ENCODE measurements at regions not wholly inside any gene's neighbourhood (a gene's known extent, or its start where the extent isn't known, plus 50 kb on each side); places are given as distances from the start of the nearest gene placed in this dataset.

DNA sequence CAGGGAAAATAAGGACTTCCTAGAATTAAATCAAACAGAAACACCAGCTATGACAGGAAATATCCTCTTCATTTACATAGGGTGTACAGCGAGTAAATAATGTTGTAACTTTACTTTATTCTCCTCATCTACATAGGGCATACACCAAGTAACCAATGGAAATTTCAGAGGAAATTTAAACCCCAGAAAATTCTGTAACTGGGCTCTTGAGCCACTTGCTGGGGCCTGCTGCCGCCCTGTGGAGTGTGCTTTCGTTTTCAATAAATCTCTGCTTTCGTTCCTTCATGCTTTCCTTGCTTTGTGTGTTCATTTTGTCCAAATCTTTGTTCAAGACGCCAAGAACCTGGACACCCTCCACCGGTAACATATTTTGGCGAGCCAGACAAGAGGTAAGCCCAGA lies 990.4 kb upstream of the CADM2 start:
- DNase-seq = no peak
- Mint-ChIP-seq H3K4me3 (ENCODE audit: unreplicated experiment) (no peak overlapping the region), H3K27me3 (ENCODE audit: unreplicated experiment) (no peaks in the 10 kb centered on the region), H3K4me1 (ENCODE audit: low read depth, unreplicated experiment) (no peaks in the 10 kb centered on the region), H3K9me3 (ENCODE audit: unreplicated experiment) (no peaks in the 10 kb centered on the region), H3K36me3 (ENCODE audit: unreplicated experiment) (no peaks in the 10 kb centered on the region), H3K27ac (ENCODE audit: unreplicated experiment) (no peak overlapping the region)
- TF ChIP-seq, protein P1, sequence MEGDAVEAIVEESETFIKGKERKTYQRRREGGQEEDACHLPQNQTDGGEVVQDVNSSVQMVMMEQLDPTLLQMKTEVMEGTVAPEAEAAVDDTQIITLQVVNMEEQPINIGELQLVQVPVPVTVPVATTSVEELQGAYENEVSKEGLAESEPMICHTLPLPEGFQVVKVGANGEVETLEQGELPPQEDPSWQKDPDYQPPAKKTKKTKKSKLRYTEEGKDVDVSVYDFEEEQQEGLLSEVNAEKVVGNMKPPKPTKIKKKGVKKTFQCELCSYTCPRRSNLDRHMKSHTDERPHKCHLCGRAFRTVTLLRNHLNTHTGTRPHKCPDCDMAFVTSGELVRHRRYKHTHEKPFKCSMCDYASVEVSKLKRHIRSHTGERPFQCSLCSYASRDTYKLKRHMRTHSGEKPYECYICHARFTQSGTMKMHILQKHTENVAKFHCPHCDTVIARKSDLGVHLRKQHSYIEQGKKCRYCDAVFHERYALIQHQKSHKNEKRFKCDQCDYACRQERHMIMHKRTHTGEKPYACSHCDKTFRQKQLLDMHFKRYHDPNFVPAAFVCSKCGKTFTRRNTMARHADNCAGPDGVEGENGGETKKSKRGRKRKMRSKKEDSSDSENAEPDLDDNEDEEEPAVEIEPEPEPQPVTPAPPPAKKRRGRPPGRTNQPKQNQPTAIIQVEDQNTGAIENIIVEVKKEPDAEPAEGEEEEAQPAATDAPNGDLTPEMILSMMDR (IDR thresholded peaks at IDR 0.05; ENCODE audit: partially characterized antibody, unreplicated experiment) = no peak

DNA sequence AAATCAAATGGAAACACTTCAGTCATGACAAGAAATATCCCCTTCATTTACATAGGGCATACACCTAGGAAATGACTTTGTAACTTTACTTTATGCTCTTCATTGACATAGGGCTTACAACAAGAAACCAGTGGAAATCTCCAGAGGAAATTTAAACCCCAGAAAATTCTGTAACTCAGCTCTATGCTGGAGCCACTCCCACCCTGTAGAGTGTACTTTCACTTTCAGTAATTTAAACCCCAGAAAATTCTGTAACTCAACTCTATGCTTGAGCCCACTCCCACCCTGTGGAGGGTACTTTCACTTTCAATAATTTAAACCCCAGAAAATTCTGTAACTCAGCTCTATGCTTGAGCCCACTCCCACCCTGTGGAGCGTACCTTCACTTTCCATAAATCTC lies 987.1 kb upstream of the CADM2 start:
- Mint-ChIP-seq H3K4me3 (ENCODE audit: unreplicated experiment) (no peak overlapping the region), H3K27ac (ENCODE audit: unreplicated experiment) (no peak overlapping the region), H3K4me1 (ENCODE audit: low read depth, unreplicated experiment) (no peaks in the 10 kb centered on the region), H3K9me3 (ENCODE audit: unreplicated experiment) (no peaks in the 10 kb centered on the region), H3K27me3 (ENCODE audit: unreplicated experiment) (no peaks in the 10 kb centered on the region), H3K36me3 (ENCODE audit: unreplicated experiment) (no peaks in the 10 kb centered on the region)
- DNase-seq = no peak
- TF ChIP-seq, protein P1 (IDR thresholded peaks at IDR 0.05; ENCODE audit: partially characterized antibody, unreplicated experiment) = no peak

DNA sequence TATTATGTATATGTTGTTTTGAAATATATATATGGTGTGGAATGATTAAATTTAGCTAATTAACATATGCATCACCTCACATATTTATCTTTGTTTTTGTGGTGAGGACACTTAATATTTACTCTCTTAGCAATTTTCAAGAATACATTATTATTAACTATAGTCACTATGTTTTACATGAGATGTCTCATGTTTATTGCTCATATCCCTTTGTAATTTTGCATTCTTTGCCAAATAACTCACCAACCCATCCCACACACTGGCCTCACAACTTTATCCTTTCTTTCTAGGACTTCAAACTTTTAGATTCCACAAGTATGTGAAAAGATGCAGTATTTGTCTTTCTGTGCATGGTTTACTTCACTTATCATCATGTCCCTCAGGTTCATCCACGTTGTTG lies 950.2 kb upstream of the CADM2 start:
- no peak for DNase-seq
- peaks cover 1% of the 10 kb centered on the region for H3K27me3 Mint-ChIP-seq (ENCODE audit: unreplicated experiment)
- TF ChIP-seq, protein P1 (IDR thresholded peaks at IDR 0.05; ENCODE audit: partially characterized antibody, unreplicated experiment) = no peak
- H3K4me1 Mint-ChIP-seq (ENCODE audit: low read depth, unreplicated experiment) = no peaks in the 10 kb centered on the region
- H3K9me3 Mint-ChIP-seq (ENCODE audit: unreplicated experiment) = no peaks in the 10 kb centered on the region
- H3K36me3 Mint-ChIP-seq (ENCODE audit: unreplicated experiment) = no peaks in the 10 kb centered on the region
- H3K4me3 Mint-ChIP-seq (ENCODE audit: unreplicated experiment) = no peak overlapping the region
- H3K27ac Mint-ChIP-seq (ENCODE audit: unreplicated experiment) = no peak overlapping the region

DNA sequence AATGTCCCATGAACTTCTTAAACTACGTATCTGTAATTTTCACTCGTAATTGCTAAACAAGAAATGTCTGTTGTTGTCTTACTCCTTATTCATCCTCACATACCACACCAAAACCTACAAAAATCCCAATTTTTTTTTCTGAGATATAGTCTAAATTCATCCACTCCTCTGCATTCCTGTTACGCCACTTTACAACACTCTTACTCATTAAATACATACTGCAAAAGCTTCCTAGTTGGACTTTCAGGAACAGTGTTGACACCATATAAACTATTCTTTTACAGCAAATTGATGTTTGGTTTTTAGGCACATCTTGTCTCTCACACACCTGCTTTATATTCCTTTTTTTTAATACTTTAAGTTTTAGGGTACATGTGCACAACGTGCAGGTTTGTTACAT lies 934.9 kb upstream of the CADM2 start:
- no peaks in the 10 kb centered on the region for H3K9me3 Mint-ChIP-seq (ENCODE audit: unreplicated experiment)
- H3K4me1 Mint-ChIP-seq (ENCODE audit: low read depth, unreplicated experiment) = no peaks in the 10 kb centered on the region
- no peak for DNase-seq
- no peak overlapping the region for H3K4me3 Mint-ChIP-seq (ENCODE audit: unreplicated experiment)
- no peak overlapping the region for H3K27ac Mint-ChIP-seq (ENCODE audit: unreplicated experiment)
- TF ChIP-seq, protein P1 (IDR thresholded peaks at IDR 0.05; ENCODE audit: partially characterized antibody, unreplicated experiment) = no peak
- peaks cover 2% of the 10 kb centered on the region for H3K27me3 Mint-ChIP-seq (ENCODE audit: unreplicated experiment)
- H3K36me3 Mint-ChIP-seq (ENCODE audit: unreplicated experiment) = no peaks in the 10 kb centered on the region

DNA sequence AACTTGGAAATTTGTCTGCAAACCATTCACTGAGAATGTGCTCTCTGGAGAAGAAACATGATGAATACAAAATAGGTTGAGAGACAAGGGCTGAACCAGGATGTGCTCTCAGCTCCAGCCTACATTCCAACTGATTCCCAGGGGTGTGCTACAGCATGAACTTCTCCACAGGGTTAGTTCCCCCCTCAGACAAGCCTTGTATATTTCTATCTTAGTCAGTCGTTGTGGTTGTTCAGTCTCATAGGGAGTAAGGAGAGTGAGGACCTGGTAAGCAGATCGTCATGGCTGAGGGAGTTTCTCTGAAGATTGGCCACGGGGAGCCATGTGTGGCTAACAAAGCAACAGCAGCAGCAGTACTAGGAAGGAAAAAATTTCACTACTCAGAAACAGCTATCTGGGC lies 919.7 kb upstream of the CADM2 start:
- TF ChIP-seq, protein P1 (IDR thresholded peaks at IDR 0.05; ENCODE audit: partially characterized antibody, unreplicated experiment) = no peak
- Mint-ChIP-seq H3K9me3 (ENCODE audit: unreplicated experiment) (peaks cover 3% of the 10 kb centered on the region), H3K4me3 (ENCODE audit: unreplicated experiment) (no peak overlapping the region), H3K27ac (ENCODE audit: unreplicated experiment) (no peak overlapping the region), H3K4me1 (ENCODE audit: low read depth, unreplicated experiment) (no peaks in the 10 kb centered on the region), H3K27me3 (ENCODE audit: unreplicated experiment) (no peaks in the 10 kb centered on the region), H3K36me3 (ENCODE audit: unreplicated experiment) (peaks cover 5% of the 10 kb centered on the region)
- no peak for DNase-seq
